ENCODE measurements at regions not wholly inside any gene's neighbourhood (a gene's known extent, or its start where the extent isn't known, plus 50 kb on each side); places are given as distances from the start of the nearest gene placed in this dataset.

DNA sequence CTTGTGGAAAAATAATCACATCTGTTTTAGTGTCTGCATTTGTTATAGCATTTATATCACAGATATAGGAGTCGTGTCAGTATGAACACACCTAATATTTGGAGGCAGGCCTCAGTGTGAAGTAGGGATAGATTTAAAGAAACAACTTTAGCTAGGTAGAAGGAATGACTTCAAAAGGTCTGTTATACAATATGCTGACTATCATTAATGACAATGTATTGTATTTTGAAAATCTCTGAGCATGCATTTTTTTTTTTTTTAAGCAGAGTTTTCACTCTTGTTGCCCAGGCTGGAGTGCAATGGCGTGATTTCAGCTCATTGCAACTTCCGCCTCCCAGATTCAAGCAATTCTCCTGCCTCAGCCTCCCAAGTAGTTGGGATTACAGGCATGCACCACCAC, 248.3 kb downstream of the EN1 start (continued):
- TF ChIP-seq MTA3 (IDR thresholded peaks at IDR 0.05; ENCODE audit: borderline replicate concordance) (no peak), NELFE (IDR thresholded peaks at IDR 0.05; ENCODE audit: insufficient read depth, insufficient read length) (no peak), ZNF41 (CRISPR knock-in tag; conservative IDR thresholded peaks at IDR 0.05) (no peak), MYBL2 (IDR thresholded peaks at IDR 0.05; ENCODE audit: low read depth) (no peak), MYBL2 (CRISPR knock-in tag; IDR thresholded peaks at IDR 0.05; ENCODE audit: borderline replicate concordance) (no peak), ZNF134 (CRISPR knock-in tag; conservative IDR thresholded peaks at IDR 0.05) (no peak), NFE2 (IDR thresholded peaks at IDR 0.05; ENCODE audit: low read depth) (no peak), MAFG (tag; conservative IDR thresholded peaks at IDR 0.05) (peak; percentile 22; the same call in 1 of the 2 replicates), NCOA2 (IDR thresholded peaks at IDR 0.05; ENCODE audit: partially characterized antibody in 2 of 2) (no peak)
- TF ChIP-seq, protein P1, sequence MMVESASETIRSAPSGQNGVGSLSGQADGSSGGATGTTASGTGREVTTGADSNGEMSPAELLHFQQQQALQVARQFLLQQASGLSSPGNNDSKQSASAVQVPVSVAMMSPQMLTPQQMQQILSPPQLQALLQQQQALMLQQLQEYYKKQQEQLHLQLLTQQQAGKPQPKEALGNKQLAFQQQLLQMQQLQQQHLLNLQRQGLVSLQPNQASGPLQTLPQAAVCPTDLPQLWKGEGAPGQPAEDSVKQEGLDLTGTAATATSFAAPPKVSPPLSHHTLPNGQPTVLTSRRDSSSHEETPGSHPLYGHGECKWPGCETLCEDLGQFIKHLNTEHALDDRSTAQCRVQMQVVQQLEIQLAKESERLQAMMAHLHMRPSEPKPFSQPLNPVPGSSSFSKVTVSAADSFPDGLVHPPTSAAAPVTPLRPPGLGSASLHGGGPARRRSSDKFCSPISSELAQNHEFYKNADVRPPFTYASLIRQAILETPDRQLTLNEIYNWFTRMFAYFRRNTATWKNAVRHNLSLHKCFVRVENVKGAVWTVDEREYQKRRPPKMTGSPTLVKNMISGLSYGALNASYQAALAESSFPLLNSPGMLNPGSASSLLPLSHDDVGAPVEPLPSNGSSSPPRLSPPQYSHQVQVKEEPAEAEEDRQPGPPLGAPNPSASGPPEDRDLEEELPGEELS (CRISPR knock-in tag; IDR thresholded peaks at IDR 0.05; ENCODE audit: borderline replicate concordance) = no peak
- TF ChIP-seq, protein P2, sequence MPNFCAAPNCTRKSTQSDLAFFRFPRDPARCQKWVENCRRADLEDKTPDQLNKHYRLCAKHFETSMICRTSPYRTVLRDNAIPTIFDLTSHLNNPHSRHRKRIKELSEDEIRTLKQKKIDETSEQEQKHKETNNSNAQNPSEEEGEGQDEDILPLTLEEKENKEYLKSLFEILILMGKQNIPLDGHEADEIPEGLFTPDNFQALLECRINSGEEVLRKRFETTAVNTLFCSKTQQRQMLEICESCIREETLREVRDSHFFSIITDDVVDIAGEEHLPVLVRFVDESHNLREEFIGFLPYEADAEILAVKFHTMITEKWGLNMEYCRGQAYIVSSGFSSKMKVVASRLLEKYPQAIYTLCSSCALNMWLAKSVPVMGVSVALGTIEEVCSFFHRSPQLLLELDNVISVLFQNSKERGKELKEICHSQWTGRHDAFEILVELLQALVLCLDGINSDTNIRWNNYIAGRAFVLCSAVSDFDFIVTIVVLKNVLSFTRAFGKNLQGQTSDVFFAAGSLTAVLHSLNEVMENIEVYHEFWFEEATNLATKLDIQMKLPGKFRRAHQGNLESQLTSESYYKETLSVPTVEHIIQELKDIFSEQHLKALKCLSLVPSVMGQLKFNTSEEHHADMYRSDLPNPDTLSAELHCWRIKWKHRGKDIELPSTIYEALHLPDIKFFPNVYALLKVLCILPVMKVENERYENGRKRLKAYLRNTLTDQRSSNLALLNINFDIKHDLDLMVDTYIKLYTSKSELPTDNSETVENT (CRISPR knock-in tag; IDR thresholded peaks at IDR 0.05) = no peak

Data from K562 (cell line).